ENCODE measurements at regions not wholly inside any gene's neighbourhood (a gene's known extent, or its start where the extent isn't known, plus 50 kb on each side); places are given as distances from the start of the nearest gene placed in this dataset.

DNA sequence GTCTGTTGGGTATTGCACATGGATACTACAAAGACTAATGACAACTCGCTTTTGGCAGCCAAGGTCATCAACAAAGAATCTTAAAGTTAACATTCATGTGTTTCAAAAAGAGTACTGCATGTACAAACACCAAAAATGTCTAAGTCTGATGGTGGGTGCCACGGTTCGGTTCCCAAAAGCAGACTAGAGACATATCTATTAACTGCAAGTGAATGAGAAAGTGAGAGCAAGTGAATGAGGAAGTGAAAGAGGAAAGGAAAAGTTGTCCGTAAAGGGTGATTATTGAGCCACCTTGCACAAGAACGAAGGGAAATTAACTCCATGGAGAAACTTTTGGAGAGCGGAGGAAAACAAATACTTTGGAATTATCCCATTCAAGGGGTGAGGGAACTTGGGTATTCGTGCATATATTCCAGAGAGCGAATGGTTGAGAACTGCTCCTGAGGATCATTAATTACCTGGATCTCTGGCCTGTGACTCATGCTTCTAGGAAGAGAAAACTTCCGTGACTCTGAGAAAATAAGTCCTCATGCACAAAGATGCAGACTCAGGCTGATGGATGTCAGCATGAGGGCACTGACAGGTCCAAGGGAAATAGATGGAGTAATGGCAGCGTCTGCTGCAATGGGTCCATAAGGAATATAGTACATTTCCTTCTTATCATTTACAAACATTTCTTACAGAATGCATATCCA, 336.5 kb upstream of the TGFBR2 start:
- TF ChIP-seq RAD21 (IDR thresholded peaks at IDR 0.05 in 1 of 2, conservative IDR thresholded peaks at IDR 0.05 in 1 of 2; ENCODE audit: low read depth in 2 of 2, low read length in 2 of 2) (no peak), EP300 (IDR thresholded peaks at IDR 0.05; ENCODE audit: borderline replicate concordance in 1 of 2, low read depth in 2 of 2, low read length in 2 of 2) (no peak)
- TF ChIP-seq, protein P1, sequence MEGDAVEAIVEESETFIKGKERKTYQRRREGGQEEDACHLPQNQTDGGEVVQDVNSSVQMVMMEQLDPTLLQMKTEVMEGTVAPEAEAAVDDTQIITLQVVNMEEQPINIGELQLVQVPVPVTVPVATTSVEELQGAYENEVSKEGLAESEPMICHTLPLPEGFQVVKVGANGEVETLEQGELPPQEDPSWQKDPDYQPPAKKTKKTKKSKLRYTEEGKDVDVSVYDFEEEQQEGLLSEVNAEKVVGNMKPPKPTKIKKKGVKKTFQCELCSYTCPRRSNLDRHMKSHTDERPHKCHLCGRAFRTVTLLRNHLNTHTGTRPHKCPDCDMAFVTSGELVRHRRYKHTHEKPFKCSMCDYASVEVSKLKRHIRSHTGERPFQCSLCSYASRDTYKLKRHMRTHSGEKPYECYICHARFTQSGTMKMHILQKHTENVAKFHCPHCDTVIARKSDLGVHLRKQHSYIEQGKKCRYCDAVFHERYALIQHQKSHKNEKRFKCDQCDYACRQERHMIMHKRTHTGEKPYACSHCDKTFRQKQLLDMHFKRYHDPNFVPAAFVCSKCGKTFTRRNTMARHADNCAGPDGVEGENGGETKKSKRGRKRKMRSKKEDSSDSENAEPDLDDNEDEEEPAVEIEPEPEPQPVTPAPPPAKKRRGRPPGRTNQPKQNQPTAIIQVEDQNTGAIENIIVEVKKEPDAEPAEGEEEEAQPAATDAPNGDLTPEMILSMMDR (IDR thresholded peaks at IDR 0.05; ENCODE audit: control extremely low read depth in 1 of 3, insufficient read depth in 1 of 3, low read depth in 1 of 3, low read length in 3 of 3): no peak
